ENCODE measurements at regions not wholly inside any gene's neighbourhood (a gene's known extent, or its start where the extent isn't known, plus 50 kb on each side); places are given as distances from the start of the nearest gene placed in this dataset.

- DNase-seq (ENCODE audit: extremely low read depth, low read depth): no peak
- no peak overlapping the region for H3K4me3 ChIP-seq (replicated peaks; ENCODE audit: low read depth, low read length)
- TF ChIP-seq, protein P1, sequence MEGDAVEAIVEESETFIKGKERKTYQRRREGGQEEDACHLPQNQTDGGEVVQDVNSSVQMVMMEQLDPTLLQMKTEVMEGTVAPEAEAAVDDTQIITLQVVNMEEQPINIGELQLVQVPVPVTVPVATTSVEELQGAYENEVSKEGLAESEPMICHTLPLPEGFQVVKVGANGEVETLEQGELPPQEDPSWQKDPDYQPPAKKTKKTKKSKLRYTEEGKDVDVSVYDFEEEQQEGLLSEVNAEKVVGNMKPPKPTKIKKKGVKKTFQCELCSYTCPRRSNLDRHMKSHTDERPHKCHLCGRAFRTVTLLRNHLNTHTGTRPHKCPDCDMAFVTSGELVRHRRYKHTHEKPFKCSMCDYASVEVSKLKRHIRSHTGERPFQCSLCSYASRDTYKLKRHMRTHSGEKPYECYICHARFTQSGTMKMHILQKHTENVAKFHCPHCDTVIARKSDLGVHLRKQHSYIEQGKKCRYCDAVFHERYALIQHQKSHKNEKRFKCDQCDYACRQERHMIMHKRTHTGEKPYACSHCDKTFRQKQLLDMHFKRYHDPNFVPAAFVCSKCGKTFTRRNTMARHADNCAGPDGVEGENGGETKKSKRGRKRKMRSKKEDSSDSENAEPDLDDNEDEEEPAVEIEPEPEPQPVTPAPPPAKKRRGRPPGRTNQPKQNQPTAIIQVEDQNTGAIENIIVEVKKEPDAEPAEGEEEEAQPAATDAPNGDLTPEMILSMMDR (IDR thresholded peaks at IDR 0.05; ENCODE audit: low read depth, low read length, missing control alignments): no peak
These were observed 144.1 kb upstream of the RASGRP1 start for GRCh38 chr15:38708672-38709180.

DNA sequence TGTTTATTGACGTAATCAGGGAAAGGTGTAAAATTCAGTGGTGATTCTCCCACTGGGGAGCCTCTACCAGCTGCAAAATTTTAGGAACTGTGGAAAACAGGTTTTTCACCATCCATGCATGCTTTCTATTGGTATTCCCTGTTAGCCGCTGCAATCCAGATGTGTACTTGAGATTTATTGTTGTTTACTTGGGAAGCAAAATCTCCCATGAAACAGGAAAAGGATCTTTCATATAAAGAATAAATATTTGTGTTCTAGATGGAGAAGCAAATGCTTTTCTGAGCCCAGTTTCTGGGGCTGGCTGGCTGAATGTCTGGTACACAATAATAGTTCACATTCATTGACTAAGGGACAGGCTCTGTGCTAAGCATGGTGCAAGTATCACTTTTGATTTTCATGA lies 144.6 kb upstream of the RASGRP1 start:
- H3K4me3 ChIP-seq (replicated peaks; ENCODE audit: low read depth, low read length): no peak overlapping the region
- no peak for DNase-seq (ENCODE audit: extremely low read depth, low read depth)
- TF ChIP-seq, protein P1 (IDR thresholded peaks at IDR 0.05; ENCODE audit: low read depth, low read length, missing control alignments): no peak

- TF ChIP-seq, protein P1 (IDR thresholded peaks at IDR 0.05; ENCODE audit: low read depth, low read length, missing control alignments): no peak
These were observed 149.9 kb upstream of the RASGRP1 start for GRCh38 chr15:38714309-38715072.

DNA sequence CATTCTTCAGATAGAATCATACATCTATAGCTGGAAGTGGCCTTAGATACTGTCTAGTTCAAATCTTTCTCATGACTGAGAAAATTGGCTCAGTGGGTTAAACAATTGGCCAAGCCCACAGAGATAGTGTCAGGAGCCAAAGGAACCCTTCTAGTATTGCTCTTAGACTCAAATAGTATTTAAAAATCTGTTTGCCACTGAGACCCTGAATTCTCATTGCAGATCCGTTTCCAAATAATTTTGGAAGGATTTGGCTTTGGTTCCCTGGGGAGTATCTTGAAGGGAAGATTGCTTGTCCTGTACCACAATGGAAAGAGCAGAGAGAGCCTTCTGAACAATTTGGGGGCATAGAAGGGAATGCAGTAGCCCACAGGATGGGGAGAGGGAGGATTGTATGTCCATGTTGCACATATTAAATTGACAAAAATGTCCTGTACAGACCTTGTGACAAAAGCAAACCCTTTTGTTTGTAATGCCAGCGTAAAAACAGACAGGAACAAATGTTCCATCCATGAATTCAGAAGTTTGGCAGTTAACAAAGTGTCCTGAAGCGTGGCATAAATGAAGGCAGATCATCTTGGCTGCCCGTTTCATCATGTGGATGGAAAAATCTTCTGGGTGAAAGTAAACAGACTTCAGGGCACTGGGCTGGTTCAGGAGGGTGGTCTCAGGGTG lies 156.4 kb upstream of the RASGRP1 start:
- no peak for DNase-seq (ENCODE audit: extremely low read depth, low read depth)
- TF ChIP-seq, protein P1 (IDR thresholded peaks at IDR 0.05; ENCODE audit: low read depth, low read length, missing control alignments): no peak
- no peak overlapping the region for H3K4me3 ChIP-seq (replicated peaks; ENCODE audit: low read depth, low read length)

More at GRCh38 chr15:38714309-38715072, 149.9 kb upstream of the RASGRP1 start:
- no peak for DNase-seq (ENCODE audit: extremely low read depth, low read depth)
- no peak overlapping the region for H3K4me3 ChIP-seq (replicated peaks; ENCODE audit: low read depth, low read length)

- no peak overlapping the region for H3K4me3 ChIP-seq (replicated peaks; ENCODE audit: low read depth, low read length)
- no peak for DNase-seq (ENCODE audit: extremely low read depth, low read depth)
These were observed 156.9 kb upstream of the RASGRP1 start for GRCh38 chr15:38721568-38721945.

GRCh38 chr15:38722236-38722635 lies 157.6 kb upstream of the RASGRP1 start:
- no peak for DNase-seq (ENCODE audit: extremely low read depth, low read depth)
- TF ChIP-seq, protein P1 (IDR thresholded peaks at IDR 0.05; ENCODE audit: low read depth, low read length, missing control alignments): no peak
- no peak overlapping the region for H3K4me3 ChIP-seq (replicated peaks; ENCODE audit: low read depth, low read length)

More at GRCh38 chr15:38721568-38721945, 156.9 kb upstream of the RASGRP1 start:
- TF ChIP-seq, protein P1 (IDR thresholded peaks at IDR 0.05; ENCODE audit: low read depth, low read length, missing control alignments): no peak

Measured in HFF-Myc (cell line).